HG02884 (cell line): ENCODE measurements at regions not wholly inside any gene's neighbourhood (a gene's known extent, or its start where the extent isn't known, plus 50 kb on each side); places are given as distances from the start of the nearest gene placed in this dataset.

Source experiments
- ATAC-seq: cut with Tn5 transposase; IDR thresholded peaks from one replicate; pipeline ENCODE4 v1.9.1; 2021; ENCODE audit warnings: mild to moderate bottlenecking, moderate library complexity; ENCODE audit not compliant: unreplicated experiment

DNA sequence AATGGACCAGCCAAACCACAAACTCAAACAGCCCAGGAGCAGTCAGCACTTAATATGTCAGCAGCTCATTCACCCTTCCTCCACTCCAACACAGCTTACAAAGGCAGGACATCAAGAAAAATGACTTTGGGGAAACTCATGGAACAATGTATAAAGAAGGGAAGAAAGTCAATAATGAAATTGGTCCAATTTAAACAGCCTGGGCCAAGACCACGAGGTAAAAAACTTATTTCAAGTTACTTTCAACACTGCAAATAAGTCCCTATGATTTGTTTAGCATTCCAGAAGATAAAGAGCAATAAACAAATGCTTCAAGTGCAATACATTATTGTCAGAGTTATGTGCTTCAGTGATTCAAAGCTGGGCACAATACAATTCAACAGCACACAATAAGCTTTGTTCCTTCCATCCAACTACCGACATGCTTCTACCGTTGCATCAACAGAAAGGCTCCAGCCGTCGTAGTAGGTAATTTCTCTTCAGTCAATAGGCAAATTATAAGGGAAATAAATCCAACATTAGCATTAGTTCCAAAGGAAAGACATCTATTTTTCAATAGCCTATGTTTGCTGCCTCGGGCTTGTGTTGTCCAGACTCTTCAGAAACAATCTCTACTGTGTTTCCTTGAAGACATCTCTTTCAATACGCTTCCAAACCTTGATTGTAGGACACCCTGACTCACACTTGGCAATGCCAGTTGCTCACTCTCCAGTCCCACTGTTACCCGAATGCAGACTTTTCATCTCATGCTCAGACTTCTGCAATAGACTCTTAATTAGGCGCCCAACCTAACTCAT is 225.7 kb downstream of the NUAK1 start:
- no peak for ATAC-seq

- no peak for ATAC-seq
Observed at GRCh38 chr12:105915997-105916759, 222.6 kb downstream of the NUAK1 start.

DNA sequence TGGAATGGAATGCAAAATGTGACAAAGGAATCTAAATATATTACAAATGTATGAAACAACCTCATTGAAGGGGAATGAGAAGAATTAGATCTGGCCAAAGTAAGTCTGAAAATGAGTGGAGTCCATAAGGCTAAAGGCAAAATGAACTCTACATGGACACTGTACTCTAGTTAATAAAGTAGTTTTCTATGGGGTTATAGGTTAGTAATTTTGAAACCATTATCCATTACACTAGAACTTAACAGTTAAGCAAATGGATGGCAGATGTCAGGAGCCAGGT is 222.1 kb downstream of the NUAK1 start:
- no peak for ATAC-seq

DNA sequence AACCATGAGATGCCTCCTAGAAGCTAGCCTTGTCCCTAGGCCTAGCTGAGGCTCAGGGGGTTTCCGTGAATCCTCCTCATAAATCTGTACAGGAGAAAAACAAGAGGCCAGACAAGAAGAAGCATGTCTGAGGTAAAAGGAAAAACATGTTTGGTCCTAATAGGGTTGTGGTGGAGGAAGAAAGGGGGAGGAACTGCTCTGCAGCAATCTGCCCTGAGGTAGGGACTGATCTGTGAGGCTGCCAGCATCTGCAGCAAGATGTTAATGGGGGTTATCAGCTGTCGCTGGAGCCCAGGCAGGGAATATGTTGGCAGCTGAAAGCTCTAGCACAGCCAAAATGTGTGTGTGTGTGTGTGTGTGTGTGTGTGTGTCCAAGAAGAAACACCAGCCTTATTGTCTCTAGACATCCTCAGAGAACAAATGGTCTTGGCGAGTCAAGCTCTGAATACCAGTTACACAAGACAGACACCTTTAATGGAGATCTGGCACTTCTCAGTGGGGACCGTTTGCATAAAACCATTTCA is 218.5 kb downstream of the NUAK1 start:
- ATAC-seq, result no peak

DNA sequence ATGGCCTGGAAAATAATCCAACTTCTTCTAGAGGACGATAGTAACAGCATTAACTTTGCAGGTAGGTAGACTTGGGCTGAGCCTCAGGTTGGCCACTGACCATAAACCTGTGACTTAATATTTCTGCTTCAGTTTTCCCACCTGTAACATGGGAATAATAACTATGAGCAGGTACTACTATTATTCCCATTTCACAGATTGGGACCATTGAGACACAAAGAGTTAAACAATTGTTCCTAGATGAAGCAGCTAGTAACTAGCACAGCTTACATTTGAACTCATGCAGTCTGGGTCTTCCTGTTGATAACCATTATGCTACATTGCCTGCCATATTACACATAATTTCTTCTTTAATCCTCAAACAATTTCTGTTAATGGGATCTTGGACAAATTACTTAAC is 217.7 kb downstream of the NUAK1 start:
- no peak for ATAC-seq

GRCh38 chr12:105921872-105922669 is 216.7 kb downstream of the NUAK1 start:
- no peak for ATAC-seq

- no peak for ATAC-seq
Observed at GRCh38 chr12:105922670-105923102, 216.1 kb downstream of the NUAK1 start.

GRCh38 chr12:105924526-105925208 is 214.1 kb downstream of the NUAK1 start:
- ATAC-seq, result no peak

- ATAC-seq, result no peak
Observed at GRCh38 chr12:105927564-105927963, 211.2 kb downstream of the NUAK1 start.

DNA sequence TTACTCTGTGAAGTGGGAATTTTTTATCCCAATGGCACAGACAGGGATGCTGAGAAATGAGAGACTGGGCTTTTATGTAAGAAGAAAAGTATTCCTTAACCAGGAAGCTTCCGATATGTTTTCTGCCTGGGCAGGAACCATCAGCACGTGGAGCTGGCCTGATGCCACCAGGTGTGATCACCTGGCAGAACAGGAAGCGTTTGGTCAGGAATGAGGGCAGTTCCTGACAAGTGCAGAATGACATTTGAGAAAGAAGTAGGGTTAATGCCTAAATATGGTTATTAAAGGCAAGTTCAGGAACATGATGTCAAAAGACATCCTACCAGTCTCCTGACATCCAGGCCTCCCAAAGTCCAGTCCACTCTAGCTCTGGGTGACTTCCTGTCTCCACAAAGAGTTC is 210.3 kb downstream of the NUAK1 start:
- ATAC-seq, result no peak

- no peak for ATAC-seq
Observed at GRCh38 chr12:105929192-105929591, 209.6 kb downstream of the NUAK1 start.

- no peak for ATAC-seq
Observed at GRCh38 chr12:105930557-105931503, 207.9 kb downstream of the NUAK1 start.

- ATAC-seq, result no peak
Observed at GRCh38 chr12:105931762-105932570, 206.8 kb downstream of the NUAK1 start.

DNA sequence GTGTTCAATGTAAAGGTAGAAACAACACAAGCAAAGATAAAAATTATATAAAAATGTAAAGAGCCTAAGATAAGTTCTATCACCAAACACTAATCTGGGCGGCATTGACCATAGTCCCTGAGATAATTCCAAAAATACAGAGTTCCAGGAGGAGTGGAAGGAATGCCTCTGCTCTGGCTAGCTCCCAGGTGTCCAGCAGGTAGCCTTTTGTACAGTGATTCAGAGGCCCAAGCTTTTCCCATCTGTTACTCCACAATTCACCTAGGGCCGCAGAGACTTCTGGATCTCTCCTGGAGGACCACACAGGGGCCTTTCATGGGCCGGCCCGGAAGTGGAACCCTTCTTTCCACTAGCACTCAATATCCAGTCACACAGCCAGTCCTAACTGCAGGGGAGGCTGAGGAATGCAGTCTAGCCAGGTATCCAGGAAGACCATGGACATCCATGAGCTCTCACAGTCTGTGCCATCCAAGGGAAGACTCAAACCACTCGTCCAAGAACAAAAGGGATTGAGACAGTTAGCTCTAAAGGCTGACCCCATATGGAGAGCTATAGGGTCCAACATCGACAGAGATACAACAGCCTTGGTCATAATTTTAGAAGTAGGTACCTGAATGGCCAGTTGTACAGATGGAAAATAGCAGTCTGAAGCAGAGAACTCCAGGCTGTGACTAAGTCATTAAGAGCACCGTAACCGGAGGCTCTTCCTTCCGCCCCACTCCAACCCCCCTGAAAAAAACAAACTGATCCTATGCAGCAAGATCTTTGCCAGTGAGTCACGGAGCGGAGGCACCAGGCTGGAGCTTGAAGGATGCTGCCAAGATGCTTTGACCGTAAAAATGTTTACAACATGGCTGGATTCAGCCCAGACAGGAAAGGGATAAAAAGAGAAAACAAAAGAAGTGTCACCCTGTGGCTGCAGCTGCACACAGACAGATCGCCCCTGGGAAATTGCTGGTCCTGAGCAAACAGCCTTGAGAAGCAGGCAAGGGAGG is 204.8 kb downstream of the NUAK1 start:
- no peak for ATAC-seq

DNA sequence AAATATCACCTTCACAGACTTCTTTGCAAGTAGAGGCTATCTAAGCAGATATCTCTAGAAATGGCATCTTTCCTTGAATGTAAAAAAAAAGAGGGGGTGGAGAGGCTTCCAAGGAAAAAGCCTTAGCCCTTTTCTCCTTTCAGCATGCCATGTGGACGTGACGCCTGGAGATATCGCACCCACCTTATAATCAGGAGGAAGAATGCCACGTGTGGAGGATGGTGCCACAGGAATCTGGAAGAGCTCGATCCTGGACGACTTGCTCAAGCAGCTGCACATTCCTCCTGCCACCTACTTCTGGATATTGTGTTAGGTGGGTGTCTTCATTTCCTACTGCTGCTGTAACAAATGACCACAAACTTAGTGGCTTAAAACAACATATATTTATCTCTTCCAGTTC is 203.6 kb downstream of the NUAK1 start:
- no peak for ATAC-seq

DNA sequence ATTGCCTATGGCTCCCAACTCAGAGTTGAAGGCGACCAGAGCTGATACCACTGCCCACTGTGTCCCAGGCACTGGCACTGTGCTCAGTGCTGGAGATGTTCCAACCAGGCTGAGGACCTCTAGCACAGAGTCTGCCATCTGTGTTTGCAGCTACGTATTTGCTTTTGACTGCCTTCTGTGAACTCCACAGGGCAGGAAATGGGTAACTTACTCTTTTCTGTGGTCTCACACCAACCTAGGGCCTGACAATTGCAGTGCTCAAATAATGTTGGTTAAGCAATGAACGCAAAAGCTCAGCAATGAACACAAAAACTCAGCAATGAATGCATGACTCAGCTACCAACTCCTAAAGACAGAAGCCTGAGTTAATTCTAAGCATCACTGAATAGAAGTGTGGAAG is 202.8 kb downstream of the NUAK1 start:
- no peak for ATAC-seq

GRCh38 chr12:105936496-105936895 is 202.3 kb downstream of the NUAK1 start:
- ATAC-seq, result no peak

DNA sequence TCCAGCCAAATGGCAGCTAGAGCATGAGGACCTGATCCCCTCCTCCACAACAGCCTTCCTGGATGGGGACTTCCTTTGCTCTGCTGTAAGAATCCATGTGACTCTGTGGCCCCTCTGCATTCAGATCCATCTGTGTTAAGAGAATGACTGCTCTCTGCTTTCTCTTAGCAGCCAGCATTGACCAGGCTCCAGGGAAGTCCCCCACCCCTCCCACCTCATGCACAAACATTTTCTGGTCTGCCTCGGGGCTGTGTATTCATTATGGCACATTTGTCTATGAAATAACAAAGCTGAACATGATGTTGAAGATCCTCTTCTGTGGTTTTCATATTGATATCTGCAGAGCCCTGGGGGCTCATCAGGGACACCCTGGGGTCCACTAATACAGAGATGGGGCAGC is 201.7 kb downstream of the NUAK1 start:
- no peak for ATAC-seq
